ENCODE measurements at regions not wholly inside any gene's neighbourhood (a gene's known extent, or its start where the extent isn't known, plus 50 kb on each side); places are given as distances from the start of the nearest gene placed in this dataset.

DNA sequence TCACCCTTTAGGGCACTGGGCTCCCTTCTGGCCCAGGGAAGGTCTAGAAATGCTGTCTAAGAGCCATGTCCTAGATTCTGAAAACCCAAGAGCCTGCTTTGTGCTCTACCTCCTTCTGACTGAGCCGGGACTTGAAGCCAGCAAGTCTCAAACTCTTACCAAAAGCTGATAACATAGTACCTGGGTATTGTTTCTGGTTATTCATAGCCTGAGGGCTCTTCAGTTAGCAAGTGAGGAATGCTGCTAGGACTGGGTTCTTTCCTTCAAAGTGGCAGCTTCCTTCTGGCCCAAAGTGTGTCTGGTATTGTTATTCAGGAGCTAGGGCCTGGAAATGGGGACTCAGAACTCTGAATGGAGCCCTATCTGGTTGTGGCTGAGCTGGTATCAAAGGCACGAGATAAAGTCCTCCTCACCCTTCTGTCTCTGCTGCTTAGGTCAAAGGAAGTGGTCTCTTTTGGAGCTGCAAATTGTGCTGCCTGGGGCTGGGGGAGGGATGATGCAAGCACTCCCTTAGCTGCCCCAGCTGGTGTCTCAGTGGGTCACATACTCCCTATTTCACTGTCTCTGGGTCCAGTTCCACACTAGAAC, 696.0 kb upstream of the CCDC179 start:
- TF ChIP-seq, protein P1, sequence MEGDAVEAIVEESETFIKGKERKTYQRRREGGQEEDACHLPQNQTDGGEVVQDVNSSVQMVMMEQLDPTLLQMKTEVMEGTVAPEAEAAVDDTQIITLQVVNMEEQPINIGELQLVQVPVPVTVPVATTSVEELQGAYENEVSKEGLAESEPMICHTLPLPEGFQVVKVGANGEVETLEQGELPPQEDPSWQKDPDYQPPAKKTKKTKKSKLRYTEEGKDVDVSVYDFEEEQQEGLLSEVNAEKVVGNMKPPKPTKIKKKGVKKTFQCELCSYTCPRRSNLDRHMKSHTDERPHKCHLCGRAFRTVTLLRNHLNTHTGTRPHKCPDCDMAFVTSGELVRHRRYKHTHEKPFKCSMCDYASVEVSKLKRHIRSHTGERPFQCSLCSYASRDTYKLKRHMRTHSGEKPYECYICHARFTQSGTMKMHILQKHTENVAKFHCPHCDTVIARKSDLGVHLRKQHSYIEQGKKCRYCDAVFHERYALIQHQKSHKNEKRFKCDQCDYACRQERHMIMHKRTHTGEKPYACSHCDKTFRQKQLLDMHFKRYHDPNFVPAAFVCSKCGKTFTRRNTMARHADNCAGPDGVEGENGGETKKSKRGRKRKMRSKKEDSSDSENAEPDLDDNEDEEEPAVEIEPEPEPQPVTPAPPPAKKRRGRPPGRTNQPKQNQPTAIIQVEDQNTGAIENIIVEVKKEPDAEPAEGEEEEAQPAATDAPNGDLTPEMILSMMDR (conservative IDR thresholded peaks at IDR 0.05; ENCODE audit: low read depth, low read length), result no peak
- TF ChIP-seq EZH2 (IDR thresholded peaks at IDR 0.05; ENCODE audit: borderline replicate concordance, low read depth, low read length, poor library complexity, severe bottlenecking), result no peak
